Ovary (tissue), 7 donors: ENCODE measurements at regions not wholly inside any gene's neighbourhood (a gene's known extent, or its start where the extent isn't known, plus 50 kb on each side); places are given as distances from the start of the nearest gene placed in this dataset.
"Not testable (repeated sequence)": the region's sequence is repeated elsewhere in the genome, so short reads cannot be mapped to it uniquely, and the experiment has no call there.

Source experiments
- DNase-seq, 5 donors: peaks; one replicate each; pipeline ENCODE4 v3.0.0-alpha.2; 2019 to 2020
- H3K27ac ChIP-seq, 2 donors: fragments of 200-600 bp; one replicate each; pipeline versions ENCODE4 v1.5.1 to v1.8.0; 2019 to 2022
- H3K27me3 ChIP-seq: fragments of 200-600 bp; one replicate; pipeline ENCODE4 v1.8.0; 2022
- H3K36me3 ChIP-seq: fragments of 200-600 bp; sonication (generic); one replicate; pipeline ENCODE4 v1.5.1; 2019
- H3K4me1 ChIP-seq: one replicate; pipeline ENCODE4 v1.8.1; 2013; ENCODE audit warnings: mild to moderate bottlenecking, moderate library complexity; ENCODE audit not compliant: insufficient read depth
- H3K4me3 ChIP-seq: fragments of 200-600 bp; sonication (generic); one replicate; pipeline ENCODE4 v1.5.1; 2017
- H3K9me3 ChIP-seq, 2 donors: fragments of 200-600 bp in 1 of 2; sonication (generic) in 1 of 2; one replicate each; pipeline versions ENCODE4 v1.5.1 to v1.8.1; 2013 to 2019; ENCODE audit warnings: mild to moderate bottlenecking in 1 of 2, moderate library complexity in 1 of 2
- CTCF ChIP-seq, 3 donors: fragments of 450-650 bp in 2 of 3; fragments of 200-600 bp in 1 of 3; IDR thresholded peaks; one replicate each; pipeline versions ENCODE4 v1.5.1 to v1.8.0; 2016 to 2022; ENCODE audit warnings: antibody characterized with exemption in 3 of 3, mild to moderate bottlenecking in 1 of 3
- EP300 ChIP-seq: sonication (generic); formaldehyde crosslinking; IDR thresholded peaks from one replicate; pipeline ENCODE4 v1.6.1; 2017; ENCODE audit warnings: antibody characterized with exemption
- POLR2A ChIP-seq: fragments of 450-650 bp; IDR thresholded peaks from one replicate; pipeline ENCODE4 v1.6.1; 2017; ENCODE audit warnings: antibody characterized with exemption, mild to moderate bottlenecking, moderate library complexity
- WGBS, 3 donors: extraction: QIAGEN DNeasy Blood & Tissue Kit in 1 of 3; methylation state at CpG; one replicate each; pipeline versions ENCODE4 v1.1.5 to v1.1.7; 2013 to 2017; 5-methylcytosine and 5-hydroxymethylcytosine counted together
- intact Hi-C, 4 donors: fragments of 100-400 bp; cut with DNase I; formaldehyde crosslinking; loops; one replicate each; pipeline versions ENCODE4 v1.11.0 to v1.15.1; 2022 to 2023
- donor health status: DM: no; HTN: no; CAD: no; lungs with moderate emphysema.
- donor health status: DM: no; HTN: no; CAD: no.
- donor health status: Bipolar disorder and iron deficiency.
- donor health status: DM: no; HTN: no; CAD: no.
- donor health status: DM: yes; HTN: yes; CAD: no.

- WGBS, 3 donors: 86 to 91% (median 89%) methylated on average over 2 of the region's 2 CpGs
- Histone ChIP-seq H3K4me3 (no peak overlapping the region), H3K4me1 (no peaks in the 10 kb centered on the region), H3K9me3 (no peaks in the 10 kb centered on the region), H3K27ac (no peak overlapping the region), H3K36me3 (no peaks in the 10 kb centered on the region), H3K27me3 (no peaks in the 10 kb centered on the region)
- no peak for DNase-seq
- TF ChIP-seq POLR2A (no peak), EP300 (no peak), CTCF (IDR thresholded peaks at IDR 0.05) (no peak)
- intact Hi-C loops: no loop called here
Observed at GRCh38 chr14:105694961-105695360, 168.6 kb downstream of the TMEM121 start.

GRCh38 chr14:105696388-105696787 lies 170.0 kb downstream of the TMEM121 start:
- H3K27me3 ChIP-seq, H3K4me3 ChIP-seq, H3K36me3 ChIP-seq, intact Hi-C loops, H3K9me3 ChIP-seq, DNase-seq, H3K4me1 ChIP-seq, H3K27ac ChIP-seq: not testable (repeated sequence)
- WGBS, 3 donors: 34% methylated on average over 2 of the region's 11 CpGs; no CpG with 5 or more reads in 2 of the 3 donors

- WGBS, 3 donors: 83 to 92% (median 87%) methylated on average over 19 to 22 of the region's 22 CpGs
- DNase-seq, H3K9me3 ChIP-seq, H3K4me1 ChIP-seq, H3K4me3 ChIP-seq, H3K36me3 ChIP-seq, H3K27ac ChIP-seq, intact Hi-C loops, H3K27me3 ChIP-seq: not testable (repeated sequence)
Observed at GRCh38 chr14:105697414-105697813, 171.0 kb downstream of the TMEM121 start.

GRCh38 chr14:105697955-105698354 lies 171.6 kb downstream of the TMEM121 start:
- H3K9me3 ChIP-seq, H3K4me3 ChIP-seq, H3K4me1 ChIP-seq, DNase-seq, H3K36me3 ChIP-seq, H3K27me3 ChIP-seq, intact Hi-C loops, H3K27ac ChIP-seq: not testable (repeated sequence)
- 85 to 87% (median 87%) methylated on average over 5 of the region's 5 CpGs for WGBS, 3 donors

- H3K27me3 ChIP-seq, H3K4me3 ChIP-seq, H3K36me3 ChIP-seq, H3K27ac ChIP-seq, H3K4me1 ChIP-seq, H3K9me3 ChIP-seq, intact Hi-C loops: not testable (repeated sequence)
- peak in 1 of 5 donors; percentile 17 for DNase-seq
- WGBS, 3 donors: 77 to 85% (median 79%) methylated on average over 9 to 15 of the region's 27 CpGs
Observed at GRCh38 chr14:105698940-105699556, 172.7 kb downstream of the TMEM121 start.

GRCh38 chr14:105699706-105700105 lies 173.3 kb downstream of the TMEM121 start:
- 73 to 76% (median 74%) methylated on average over 8 to 9 of the region's 9 CpGs for WGBS, 3 donors
- intact Hi-C loops, H3K4me1 ChIP-seq, H3K27ac ChIP-seq, H3K4me3 ChIP-seq, H3K9me3 ChIP-seq, H3K27me3 ChIP-seq, H3K36me3 ChIP-seq: not testable (repeated sequence)
- peak in 1 of 5 donors; percentile 19 for DNase-seq

- H3K9me3 ChIP-seq, H3K27me3 ChIP-seq, intact Hi-C loops, H3K27ac ChIP-seq, H3K4me1 ChIP-seq, H3K4me3 ChIP-seq, H3K36me3 ChIP-seq: not testable (repeated sequence)
- peak in 1 of 5 donors; percentile 30 for DNase-seq
- WGBS, 3 donors: 87 to 91% (median 90%) methylated on average over 12 to 13 of the region's 13 CpGs
Observed at GRCh38 chr14:105700146-105700545, 173.8 kb downstream of the TMEM121 start.
